HT1080 (cell line): ENCODE measurements at regions not wholly inside any gene's neighbourhood (a gene's known extent, or its start where the extent isn't known, plus 50 kb on each side); places are given as distances from the start of the nearest gene placed in this dataset.
"Not testable (repeated sequence)": the region's sequence is repeated elsewhere in the genome, so short reads cannot be mapped to it uniquely, and the experiment has no call there.

Source experiments
- DNase-seq: peaks from one replicate; pipeline ENCODE4 v3.0.0-alpha.2; 2015; ENCODE audit warnings: low read depth

DNA sequence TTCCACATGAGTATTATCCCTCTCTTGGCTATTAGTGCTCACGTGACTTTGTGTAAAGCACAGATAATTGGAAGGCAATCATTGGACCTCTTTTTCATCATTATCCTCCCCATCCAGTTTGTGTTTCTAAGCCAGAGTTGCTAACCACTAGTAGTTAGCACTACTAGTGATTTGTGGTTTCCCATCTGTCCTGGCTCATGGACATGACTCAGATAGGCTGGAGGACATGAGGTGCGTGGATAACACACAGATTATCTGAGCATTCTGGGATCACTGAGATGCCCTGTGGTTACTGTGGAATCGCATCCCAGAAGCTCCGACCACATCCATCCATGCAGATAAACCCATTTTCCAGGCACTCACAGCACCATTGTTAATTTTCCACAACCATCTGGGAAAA lies 123.8 kb upstream of the NAA20 start:
- DNase-seq, result peak; percentile 40

- DNase-seq, result no peak
These were observed 121.4 kb upstream of the NAA20 start for GRCh38 chr20:19895761-19896160.

GRCh38 chr20:19897891-19898290 lies 119.3 kb upstream of the NAA20 start:
- no peak for DNase-seq

GRCh38 chr20:19901226-19901625 lies 115.9 kb upstream of the NAA20 start:
- no peak for DNase-seq

DNA sequence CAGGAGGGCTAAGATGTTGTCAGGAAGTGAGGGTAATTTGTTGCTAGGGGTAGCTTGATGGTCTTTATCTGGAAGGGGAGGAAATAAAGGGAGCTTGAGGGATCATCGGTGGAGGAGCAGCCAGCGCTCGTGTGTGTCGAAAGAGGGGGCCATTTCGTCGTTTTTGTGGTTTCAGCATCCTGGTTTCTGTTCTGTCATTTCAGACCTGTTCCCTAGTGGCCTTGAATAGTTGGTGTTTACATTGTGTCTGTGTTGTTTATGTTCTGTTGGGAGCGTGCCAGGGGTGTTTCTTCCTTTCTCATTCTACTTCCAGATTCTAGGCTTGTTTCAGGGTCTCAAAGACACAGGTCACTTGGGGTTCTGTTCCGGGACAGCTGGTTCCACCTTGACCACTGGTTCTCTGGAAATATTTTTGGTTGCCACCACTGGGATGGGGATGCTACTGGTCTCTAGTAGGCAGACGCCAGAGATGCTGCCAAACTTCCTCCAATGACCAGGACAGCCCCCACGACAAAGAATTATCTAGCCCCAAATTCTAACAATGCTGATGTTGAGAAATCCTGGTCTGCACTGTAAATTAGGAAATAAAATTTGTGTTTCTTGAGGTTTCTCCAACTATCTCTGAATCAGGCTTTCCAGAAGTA lies 113.9 kb upstream of the NAA20 start:
- DNase-seq, result no peak

GRCh38 chr20:19907326-19908056 lies 109.7 kb upstream of the NAA20 start:
- no peak for DNase-seq

DNA sequence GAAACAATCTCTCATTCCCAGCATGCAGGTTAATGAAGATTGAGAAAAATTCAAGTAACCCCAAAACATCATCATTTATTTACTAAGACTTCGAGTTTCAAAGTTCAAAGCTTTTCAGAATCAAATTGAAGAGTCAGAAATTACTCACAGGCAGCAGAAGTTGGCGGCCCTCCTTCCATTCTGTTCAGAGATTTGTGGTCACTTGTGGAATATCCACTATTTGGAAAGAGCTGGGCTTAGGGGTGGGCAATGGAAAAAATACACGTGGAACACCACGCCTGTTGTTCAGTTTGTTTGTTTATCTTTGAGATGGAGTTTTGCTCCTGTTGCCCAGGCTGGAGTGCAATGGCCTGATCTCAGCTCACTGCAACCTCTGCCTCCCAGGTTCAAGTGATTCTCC lies 108.6 kb upstream of the NAA20 start:
- no peak for DNase-seq

- no peak for DNase-seq
These were observed 107.4 kb upstream of the NAA20 start for GRCh38 chr20:19909725-19910124.

DNA sequence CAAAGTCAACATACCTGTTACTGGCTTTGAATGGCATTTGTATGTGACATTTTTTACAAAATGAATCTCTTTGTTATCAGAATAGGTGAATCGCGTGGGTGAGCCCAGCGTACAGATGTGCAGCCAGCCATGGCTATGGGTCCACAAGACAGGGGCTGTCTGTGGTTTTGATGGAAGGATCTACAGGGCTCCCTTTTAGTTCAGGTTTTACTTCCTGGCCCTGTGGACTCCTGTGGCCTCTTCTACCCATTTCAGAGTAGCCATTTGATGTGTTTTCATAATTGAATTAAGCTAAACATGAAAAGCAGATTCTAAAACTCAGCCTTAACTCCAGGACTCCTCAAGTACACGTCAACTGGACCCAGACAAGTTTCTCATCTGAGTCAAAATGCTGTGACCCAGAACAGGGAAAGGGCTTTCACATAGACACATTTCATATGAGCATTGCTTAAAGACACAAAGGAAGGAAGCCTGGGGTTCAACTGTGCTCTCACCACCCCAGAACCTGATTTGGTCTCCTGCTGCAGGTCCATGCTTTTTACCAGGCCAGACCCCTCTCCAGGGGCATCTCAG lies 105.3 kb upstream of the NAA20 start:
- no peak for DNase-seq

DNA sequence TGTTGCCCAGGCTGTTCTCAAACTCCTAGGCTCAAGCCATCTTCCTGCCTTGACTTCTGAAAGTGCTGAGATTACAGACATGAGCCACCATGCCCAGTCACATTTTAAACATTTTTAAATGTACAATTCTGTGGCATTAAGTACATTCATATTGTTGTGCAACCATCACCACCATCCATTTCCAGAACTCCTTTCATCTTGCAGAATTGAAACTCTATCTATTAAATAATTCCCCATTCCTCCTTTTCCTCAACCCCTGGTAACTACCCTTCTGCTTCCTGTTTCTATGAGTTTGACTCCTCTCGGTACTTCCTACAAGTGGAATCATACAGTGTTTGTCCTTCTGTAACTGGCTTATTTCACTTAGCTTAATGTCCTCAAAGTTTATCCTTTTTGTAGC lies 103.8 kb upstream of the NAA20 start:
- DNase-seq, result no peak

DNA sequence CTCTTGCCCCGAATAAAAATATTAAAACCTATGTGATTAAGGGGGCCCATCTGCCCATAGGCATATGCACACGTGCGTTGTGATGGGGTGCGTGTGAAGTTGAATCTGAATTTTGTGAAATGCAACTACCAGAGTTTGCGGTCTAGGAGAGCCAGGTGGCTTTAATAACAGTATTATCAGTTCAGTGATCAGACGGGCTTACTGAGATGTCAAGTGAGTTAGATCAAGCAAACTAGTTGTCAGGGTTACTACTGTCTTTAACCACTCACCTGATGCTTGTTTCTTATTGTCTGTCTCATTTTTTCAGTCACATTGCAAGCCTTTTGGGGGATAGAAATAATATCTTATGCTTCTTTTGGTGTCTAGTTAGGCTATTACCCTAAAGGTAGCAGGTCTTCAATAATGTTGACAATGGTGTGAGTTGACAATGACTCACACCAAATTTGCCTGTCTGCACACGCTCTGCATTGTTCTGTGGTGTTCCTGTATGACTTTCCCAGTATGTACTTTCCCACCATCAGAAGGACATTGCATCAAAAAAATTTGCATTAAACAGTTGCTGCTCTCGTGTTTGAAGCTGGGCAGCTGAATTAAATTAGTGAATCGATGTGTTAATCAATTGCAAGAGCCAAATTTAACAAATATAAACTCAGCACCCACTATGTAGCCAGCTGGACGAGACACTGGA lies 103.1 kb upstream of the NAA20 start:
- peak; percentile 89 for DNase-seq

DNA sequence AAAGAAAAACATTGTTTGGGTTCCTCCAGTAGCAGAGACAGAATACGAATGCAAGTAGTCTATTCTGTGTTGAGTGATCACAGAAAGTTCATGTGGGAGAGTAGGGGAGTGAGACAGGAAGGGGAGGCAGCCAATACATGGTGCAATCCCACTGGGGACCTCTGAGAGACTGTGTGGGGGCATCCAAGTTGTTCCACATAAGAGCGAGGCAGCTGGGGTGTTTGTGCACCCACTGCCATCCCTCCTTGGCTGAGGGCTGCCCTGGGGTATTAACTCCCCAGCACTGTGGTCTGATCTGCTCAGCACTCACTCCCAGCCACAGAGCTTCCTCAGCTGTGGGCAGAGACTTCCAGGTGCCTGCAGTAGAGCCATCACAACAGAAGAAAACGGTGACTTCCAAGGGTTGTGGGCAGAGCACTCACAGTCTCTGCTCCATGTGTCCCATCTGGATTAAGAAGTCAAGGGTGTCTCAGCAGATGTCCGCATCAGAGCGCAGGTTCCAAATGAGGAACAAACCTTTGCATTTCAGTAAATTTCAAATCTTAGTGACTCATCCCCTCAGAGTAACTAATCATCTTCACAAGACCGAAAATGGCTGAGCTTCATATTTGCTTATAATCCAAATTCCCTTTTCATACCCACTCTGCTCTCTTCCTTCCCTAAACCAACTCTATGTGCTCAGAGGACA lies 101.9 kb upstream of the NAA20 start:
- no peak for DNase-seq

- no peak for DNase-seq
These were observed 100.4 kb upstream of the NAA20 start for GRCh38 chr20:19916531-19917485.

- no peak for DNase-seq
These were observed 98.2 kb upstream of the NAA20 start for GRCh38 chr20:19918965-19919329.

- no peak for DNase-seq
These were observed 96.6 kb upstream of the NAA20 start for GRCh38 chr20:19920381-19921138.

DNA sequence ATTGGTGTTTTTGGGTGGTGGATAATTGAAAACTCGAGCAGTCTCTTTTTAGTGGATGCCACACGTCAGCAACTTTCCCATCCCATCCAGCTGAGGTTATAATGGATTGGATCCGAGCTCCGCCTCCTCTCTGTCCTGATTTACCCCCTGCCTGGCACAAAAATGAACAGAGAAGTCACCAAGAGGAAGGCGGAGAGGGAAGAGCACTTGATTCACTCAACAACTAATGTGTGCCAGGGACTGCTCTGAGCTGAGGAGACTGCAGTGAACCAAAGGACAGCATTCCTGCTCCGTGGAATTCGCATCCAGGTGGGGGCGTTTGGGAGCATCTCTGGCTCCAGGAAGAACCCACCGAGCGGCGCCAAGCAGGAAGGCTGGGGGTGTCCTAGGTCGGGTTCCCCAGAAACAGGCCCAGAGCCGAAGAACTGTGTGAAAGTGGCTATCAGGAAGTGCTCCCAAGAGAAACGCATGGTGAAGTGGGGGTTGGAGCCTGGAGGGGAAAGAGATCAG lies 95.8 kb upstream of the NAA20 start:
- no peak for DNase-seq

- not testable (repeated sequence) for DNase-seq
These were observed 95.3 kb upstream of the NAA20 start for GRCh38 chr20:19921829-19922228.

- no peak for DNase-seq
These were observed 94.4 kb upstream of the NAA20 start for GRCh38 chr20:19922716-19923115.

DNA sequence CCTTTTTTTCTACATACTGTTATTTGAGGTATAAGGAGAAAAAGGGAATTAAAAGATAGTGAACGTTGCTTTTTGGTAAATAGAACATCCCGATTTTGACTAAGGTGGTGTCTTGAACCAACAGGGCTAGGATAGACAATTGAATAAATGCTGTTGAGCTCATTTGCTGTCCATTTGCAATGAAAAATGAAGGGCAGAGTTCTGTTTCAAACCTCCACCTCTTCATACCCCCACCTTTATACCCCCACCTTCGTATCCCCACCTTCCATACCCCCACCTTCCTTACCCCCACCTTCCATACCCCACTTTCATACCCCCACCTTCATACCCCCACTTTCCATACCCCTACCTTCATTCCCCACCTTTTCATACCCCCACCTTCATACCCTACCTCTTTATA lies 93.4 kb upstream of the NAA20 start:
- DNase-seq, result no peak

GRCh38 chr20:19924255-19924654 lies 92.9 kb upstream of the NAA20 start:
- DNase-seq, result no peak
